ENCODE measurements at regions not wholly inside any gene's neighbourhood (a gene's known extent, or its start where the extent isn't known, plus 50 kb on each side); places are given as distances from the start of the nearest gene placed in this dataset.

DNA sequence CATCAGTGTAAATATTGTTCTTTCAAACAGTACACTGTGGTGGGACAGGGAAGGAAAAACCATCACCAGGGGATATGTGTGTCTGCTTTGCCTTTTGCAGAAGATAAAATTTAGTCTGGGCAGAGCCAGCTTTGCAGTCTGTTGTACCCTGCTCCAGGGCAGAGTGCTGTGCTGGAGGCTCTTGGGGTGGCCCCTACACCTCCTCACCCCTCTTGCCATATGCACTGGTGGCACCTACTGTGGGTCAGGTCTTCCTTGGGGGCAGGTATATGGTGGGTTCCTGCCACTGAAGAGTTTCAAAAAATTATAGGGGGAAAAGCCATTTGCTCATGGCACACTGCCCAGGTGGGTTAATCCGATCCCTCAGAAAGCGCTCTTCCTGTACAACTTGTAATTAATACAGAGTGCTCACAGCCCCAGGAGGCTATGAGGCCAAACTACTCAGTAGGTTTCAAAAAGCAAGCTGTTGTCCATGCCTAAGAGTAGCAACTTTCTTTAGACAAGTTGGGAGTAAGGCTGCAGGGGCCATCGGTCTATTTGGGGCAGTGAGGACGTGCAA lies 112.7 kb upstream of the BMPER start:
- H3K9me3 ChIP-seq (ENCODE audit: control insufficient read depth, low read depth, low read length): no peaks in the 10 kb centered on the region
- no peaks in the 10 kb centered on the region for H3K4me1 ChIP-seq (ENCODE audit: control insufficient read depth, extremely low read depth, insufficient read depth, low read length)
- H3K27ac ChIP-seq (ENCODE audit: control insufficient read depth, insufficient read depth, low read length): no peak overlapping the region
- H3K36me3 ChIP-seq (ENCODE audit: control insufficient read depth in 2 of 2, extremely low read depth in 1 of 2, insufficient read depth in 2 of 2, low read length in 2 of 2): no peaks in the 10 kb centered on the region
- H3K9ac ChIP-seq (ENCODE audit: control insufficient read depth, extremely low read depth, insufficient read depth, low read length): no peak overlapping the region
- no peak overlapping the region for H2AFZ ChIP-seq (ENCODE audit: control insufficient read depth, low read length)
- TF ChIP-seq EZH2 (IDR thresholded peaks at IDR 0.05; ENCODE audit: low read length): no peak
- no peak for TF ChIP-seq CTCF (optimal IDR thresholded peaks at IDR 0.05 in 1 of 3, IDR thresholded peaks at IDR 0.05 in 1 of 3, conservative IDR thresholded peaks at IDR 0.05 in 1 of 3; ENCODE audit: extremely low read depth in 1 of 3, insufficient read depth in 2 of 3, low read length in 3 of 3)
- H3K9me1 ChIP-seq (ENCODE audit: control insufficient read depth, extremely low read depth, insufficient read depth, low read length): no peaks in the 10 kb centered on the region
- no peaks in the 10 kb centered on the region for H4K20me1 ChIP-seq (ENCODE audit: control insufficient read depth, extremely low read depth, insufficient read depth, low read length)
- DNase-seq (ENCODE audit: low read depth, low spot score): no peak
- FAIRE-seq: no peak
- no peaks in the 10 kb centered on the region for H3K79me2 ChIP-seq (ENCODE audit: control insufficient read depth, insufficient read depth, low read length)
- H3K4me2 ChIP-seq (ENCODE audit: control insufficient read depth, extremely low read depth, insufficient read depth, low read depth, low read length): no peak overlapping the region
- no peaks in the 10 kb centered on the region for H3K27me3 ChIP-seq (ENCODE audit: control insufficient read depth, extremely low read depth, insufficient read depth, low read length)
- H3K4me3 ChIP-seq (ENCODE audit: control insufficient read depth in 2 of 3, extremely low read depth in 1 of 3, insufficient read depth in 2 of 3, low read depth in 1 of 3, low read length in 3 of 3): no peak overlapping the region
- dilution Hi-C loops (cut with MboI; ENCODE audit: extremely low pct_ligation_motif_present, low sequenced_read_pairs): no loop called here

DNA sequence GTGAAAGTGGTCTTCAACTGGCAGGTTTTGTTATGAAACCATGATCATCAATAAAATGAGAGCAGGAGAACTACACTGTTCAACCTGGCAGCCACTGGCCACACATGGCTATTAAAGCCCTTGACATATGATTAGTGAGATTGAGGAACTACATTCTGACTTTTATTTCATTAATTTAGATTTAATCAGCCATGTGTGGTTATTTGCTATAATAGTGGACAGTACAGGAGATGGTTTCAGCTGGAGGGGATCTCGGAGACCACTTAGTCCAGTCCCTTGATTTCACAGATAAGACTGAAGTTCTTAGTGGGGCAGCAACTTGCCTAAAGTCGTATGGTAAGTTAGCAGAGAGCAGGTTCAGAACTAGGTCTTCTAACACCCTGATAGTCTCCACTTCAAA lies 111.7 kb upstream of the BMPER start:
- no peak overlapping the region for H2AFZ ChIP-seq (ENCODE audit: control insufficient read depth, low read length)
- H3K4me1 ChIP-seq (ENCODE audit: control insufficient read depth, extremely low read depth, insufficient read depth, low read length): peaks cover under 1% of the 10 kb centered on the region
- H3K79me2 ChIP-seq (ENCODE audit: control insufficient read depth, insufficient read depth, low read length): no peaks in the 10 kb centered on the region
- dilution Hi-C loops (cut with MboI; ENCODE audit: extremely low pct_ligation_motif_present, low sequenced_read_pairs): no loop called here
- H3K9ac ChIP-seq (ENCODE audit: control insufficient read depth, extremely low read depth, insufficient read depth, low read length): no peak overlapping the region
- no peak overlapping the region for H3K27ac ChIP-seq (ENCODE audit: control insufficient read depth, insufficient read depth, low read length)
- no peak overlapping the region for H3K4me2 ChIP-seq (ENCODE audit: control insufficient read depth, extremely low read depth, insufficient read depth, low read depth, low read length)
- H3K27me3 ChIP-seq (ENCODE audit: control insufficient read depth, extremely low read depth, insufficient read depth, low read length): no peaks in the 10 kb centered on the region
- H4K20me1 ChIP-seq (ENCODE audit: control insufficient read depth, extremely low read depth, insufficient read depth, low read length): no peaks in the 10 kb centered on the region
- no peaks in the 10 kb centered on the region for H3K36me3 ChIP-seq (ENCODE audit: control insufficient read depth in 2 of 2, extremely low read depth in 1 of 2, insufficient read depth in 2 of 2, low read length in 2 of 2)
- TF ChIP-seq EZH2 (IDR thresholded peaks at IDR 0.05; ENCODE audit: low read length) (no peak), CTCF (optimal IDR thresholded peaks at IDR 0.05 in 1 of 3, IDR thresholded peaks at IDR 0.05 in 1 of 3, conservative IDR thresholded peaks at IDR 0.05 in 1 of 3; ENCODE audit: extremely low read depth in 1 of 3, insufficient read depth in 2 of 3, low read length in 3 of 3) (no peak)
- H3K9me3 ChIP-seq (ENCODE audit: control insufficient read depth, low read depth, low read length): no peaks in the 10 kb centered on the region
- FAIRE-seq (no peak), DNase-seq (ENCODE audit: low read depth, low spot score) (no peak)
- no peaks in the 10 kb centered on the region for H3K9me1 ChIP-seq (ENCODE audit: control insufficient read depth, extremely low read depth, insufficient read depth, low read length)
- H3K4me3 ChIP-seq (ENCODE audit: control insufficient read depth in 2 of 3, extremely low read depth in 1 of 3, insufficient read depth in 2 of 3, low read depth in 1 of 3, low read length in 3 of 3): no peak overlapping the region

All from keratinocyte (primary cell).